DOHH2 (cell line): ENCODE measurements at regions not wholly inside any gene's neighbourhood (a gene's known extent, or its start where the extent isn't known, plus 50 kb on each side); places are given as distances from the start of the nearest gene placed in this dataset.

ENCODE experiments used
- EZH2phosphoT487 ChIP-seq: fragments of 200-600 bp; sonication (generic); IDR thresholded peaks from 2 replicates; pipeline ENCODE4 v1.6.1; 2017; ENCODE audit warnings: borderline replicate concordance, mild to moderate bottlenecking, antibody characterized with exemption, low read length, moderate library complexity, mixed read lengths
- TF ChIP-seq, protein P1 (sequence below): fragments of 200-600 bp; sonication (generic); IDR thresholded peaks from one replicate; pipeline ENCODE4 v1.5.1; 2014; ENCODE audit warnings: antibody characterized with exemption, mild to moderate bottlenecking, low read depth, low read length; ENCODE audit not compliant: poor library complexity, severe bottlenecking

DNA sequence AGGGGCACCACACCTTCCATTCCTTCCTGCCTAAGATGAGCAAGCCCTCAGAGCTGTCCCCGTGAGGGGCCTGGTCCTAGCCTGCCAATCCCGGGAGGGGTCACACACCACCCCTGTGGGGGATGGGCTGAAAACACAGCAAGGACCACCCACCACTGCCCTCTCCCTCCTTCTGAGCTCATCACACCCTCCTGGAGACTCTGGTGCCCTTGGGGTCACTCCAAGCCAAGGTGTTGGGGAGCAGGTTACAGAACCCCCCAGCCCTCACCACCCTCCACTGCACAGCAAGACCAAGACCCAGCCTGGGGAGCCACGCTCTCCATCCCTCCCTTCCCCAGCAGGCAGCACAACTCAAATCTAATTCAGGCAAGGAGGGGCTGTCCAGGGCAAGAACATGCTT is 60.5 kb upstream of the PPP1R26 start:
- TF ChIP-seq, protein P1, sequence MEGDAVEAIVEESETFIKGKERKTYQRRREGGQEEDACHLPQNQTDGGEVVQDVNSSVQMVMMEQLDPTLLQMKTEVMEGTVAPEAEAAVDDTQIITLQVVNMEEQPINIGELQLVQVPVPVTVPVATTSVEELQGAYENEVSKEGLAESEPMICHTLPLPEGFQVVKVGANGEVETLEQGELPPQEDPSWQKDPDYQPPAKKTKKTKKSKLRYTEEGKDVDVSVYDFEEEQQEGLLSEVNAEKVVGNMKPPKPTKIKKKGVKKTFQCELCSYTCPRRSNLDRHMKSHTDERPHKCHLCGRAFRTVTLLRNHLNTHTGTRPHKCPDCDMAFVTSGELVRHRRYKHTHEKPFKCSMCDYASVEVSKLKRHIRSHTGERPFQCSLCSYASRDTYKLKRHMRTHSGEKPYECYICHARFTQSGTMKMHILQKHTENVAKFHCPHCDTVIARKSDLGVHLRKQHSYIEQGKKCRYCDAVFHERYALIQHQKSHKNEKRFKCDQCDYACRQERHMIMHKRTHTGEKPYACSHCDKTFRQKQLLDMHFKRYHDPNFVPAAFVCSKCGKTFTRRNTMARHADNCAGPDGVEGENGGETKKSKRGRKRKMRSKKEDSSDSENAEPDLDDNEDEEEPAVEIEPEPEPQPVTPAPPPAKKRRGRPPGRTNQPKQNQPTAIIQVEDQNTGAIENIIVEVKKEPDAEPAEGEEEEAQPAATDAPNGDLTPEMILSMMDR, result no peak
- TF ChIP-seq EZH2phosphoT487, result no peak
